ENCODE measurements at regions not wholly inside any gene's neighbourhood (a gene's known extent, or its start where the extent isn't known, plus 50 kb on each side); places are given as distances from the start of the nearest gene placed in this dataset.
"Not testable (repeated sequence)": the region's sequence is repeated elsewhere in the genome, so short reads cannot be mapped to it uniquely, and the experiment has no call there.

- H3K27me3 Mint-ChIP-seq; H3K79me2 ChIP-seq (ENCODE audit: control insufficient read depth, insufficient read depth, low read length); H4K20me1 ChIP-seq (ENCODE audit: control insufficient read depth, insufficient read depth, low read length, poor library complexity, severe bottlenecking); H3K27me3 ChIP-seq (replicated peaks in 1 of 4; ENCODE audit: control extremely low read depth in 1 of 4, control insufficient read depth in 3 of 4, insufficient read depth in 4 of 4, low read length in 3 of 4); CTCF ChIA-PET; POLR2A ChIA-PET: not testable (repeated sequence)
- WGBS (ENCODE audit: insufficient coverage): 46% methylated on average over 4 of the region's 5 CpGs
- peak overlapping the region; percentile 79 for H3K4me3 Mint-ChIP-seq
- H3K9me3 Mint-ChIP-seq (ENCODE audit: insufficient read depth): peaks cover 28% of the 10 kb centered on the region
- Histone ChIP-seq H3K4me3 (ENCODE audit: control extremely low read depth in 1 of 5, extremely low read depth in 1 of 5, insufficient read depth in 1 of 5, low read depth in 2 of 5, low read length in 4 of 5) (peak overlapping the region in 3 of 5 experiments; percentile 11 to 51 (median 32)), H3K27ac (ENCODE audit: low read length in 2 of 2) (peak overlapping the region; percentile 79 to 89), H3K9ac (ENCODE audit: low read length) (peak overlapping the region; percentile 36), H3K4me2 (replicated peaks; ENCODE audit: low read depth, low read length, poor library complexity, severe bottlenecking) (peak overlapping the region; percentile 24), H3K9me3 (ENCODE audit: control extremely low read depth in 1 of 3, control insufficient read depth in 2 of 3, insufficient read depth in 1 of 3, low read length in 2 of 3) (peaks cover 11 to 42% (median 19%) of the 10 kb centered on the region in 3 donors), H3K36me3 (replicated peaks in 1 of 2; ENCODE audit: control extremely low read depth in 1 of 2, control insufficient read depth in 1 of 2, extremely low read depth in 1 of 2, insufficient read depth in 2 of 2, low read length in 1 of 2) (peaks cover 3 to 13% of the 10 kb centered on the region in 2 experiments), H2AFZ (ENCODE audit: insufficient read depth, low read depth, low read length, poor library complexity, severe bottlenecking) (peak overlapping the region; percentile 55), H3K4me1 (ENCODE audit: control insufficient read depth in 2 of 2, insufficient read depth in 2 of 2, low read length in 2 of 2) (peaks cover 17 to 27% of the 10 kb centered on the region in 2 donors)
- peaks cover 47% of the 10 kb centered on the region for H3K4me1 Mint-ChIP-seq
- H3K27ac Mint-ChIP-seq: peak overlapping the region; percentile 98
- intact Hi-C loops (cut with micrococcal nuclease): loop anchor here (1.0 to 2.0 kb wide), 4 partner anchors 61 to 1039 kb away; partner anchors contain the start of genes AKAP17A and CD99
- peak; percentile 50 for ATAC-seq (ENCODE audit: low read depth)
- peak; percentile 90 for DNase-seq
These were observed 60.8 kb upstream of the CD99 start for GRCh38 chrX:2630008-2630934.

GRCh38 chrX:2629316-2630007 lies 61.6 kb upstream of the CD99 start:
- Histone ChIP-seq H3K4me2 (replicated peaks; ENCODE audit: low read depth, low read length, poor library complexity, severe bottlenecking) (peak overlapping the region; percentile 24), H2AFZ (ENCODE audit: insufficient read depth, low read depth, low read length, poor library complexity, severe bottlenecking) (peak overlapping the region; percentile 55), H4K20me1 (ENCODE audit: control insufficient read depth, insufficient read depth, low read length, poor library complexity, severe bottlenecking) (no peaks in the 10 kb centered on the region), H3K36me3 (replicated peaks in 1 of 2; ENCODE audit: control extremely low read depth in 1 of 2, control insufficient read depth in 1 of 2, extremely low read depth in 1 of 2, insufficient read depth in 2 of 2, low read length in 1 of 2) (peaks cover 3 to 13% of the 10 kb centered on the region in 2 experiments), H3K27ac (ENCODE audit: low read length in 2 of 2) (peak overlapping the region; percentile 79 to 89), H3K79me2 (ENCODE audit: control insufficient read depth, insufficient read depth, low read length) (no peaks in the 10 kb centered on the region), H3K9me3 (ENCODE audit: control extremely low read depth in 1 of 3, control insufficient read depth in 2 of 3, insufficient read depth in 1 of 3, low read length in 2 of 3) (peaks cover 11 to 42% (median 19%) of the 10 kb centered on the region in 3 donors), H3K9ac (ENCODE audit: low read length) (peak overlapping the region; percentile 36), H3K27me3 (replicated peaks in 1 of 4; ENCODE audit: control extremely low read depth in 1 of 4, control insufficient read depth in 3 of 4, insufficient read depth in 4 of 4, low read length in 3 of 4) (no peaks in the 10 kb centered on the region), H3K4me3 (ENCODE audit: control extremely low read depth in 1 of 5, extremely low read depth in 1 of 5, insufficient read depth in 1 of 5, low read depth in 2 of 5, low read length in 4 of 5) (peak overlapping the region in 2 of 5 experiments; percentile 30 to 51), H3K4me1 (ENCODE audit: control insufficient read depth in 2 of 2, insufficient read depth in 2 of 2, low read length in 2 of 2) (peaks cover 17 to 27% of the 10 kb centered on the region in 2 donors)
- Mint-ChIP-seq H3K27me3 (no peaks in the 10 kb centered on the region), H3K9me3 (ENCODE audit: insufficient read depth) (peaks cover 28% of the 10 kb centered on the region), H3K4me3 (peak overlapping the region; percentile 79), H3K27ac (peak overlapping the region; percentile 98), H3K4me1 (peaks cover 47% of the 10 kb centered on the region)
- TF ChIP-seq CTCF (IDR thresholded peaks at IDR 0.05): no peak
- no peak for TF ChIP-seq EZH2 (IDR thresholded peaks at IDR 0.05; ENCODE audit: borderline replicate concordance, insufficient read depth, low read depth, low read length, poor library complexity, severe bottlenecking)
- WGBS (ENCODE audit: insufficient coverage): 81% methylated on average over 3 of the region's 6 CpGs
- POLR2A ChIA-PET: no interaction called here
- peak; percentile 57 for ATAC-seq (ENCODE audit: low read depth)
- intact Hi-C loops (cut with micrococcal nuclease): loop anchor here (1.0 to 10.0 kb wide), 5 partner anchors 62 to 1385 kb away; partner anchors contain the start of genes AKAP17A and CD99
- CTCF ChIA-PET: no interaction called here
- DNase-seq: peak; percentile 83
